ENCODE measurements at regions not wholly inside any gene's neighbourhood (a gene's known extent, or its start where the extent isn't known, plus 50 kb on each side); places are given as distances from the start of the nearest gene placed in this dataset.

DNA sequence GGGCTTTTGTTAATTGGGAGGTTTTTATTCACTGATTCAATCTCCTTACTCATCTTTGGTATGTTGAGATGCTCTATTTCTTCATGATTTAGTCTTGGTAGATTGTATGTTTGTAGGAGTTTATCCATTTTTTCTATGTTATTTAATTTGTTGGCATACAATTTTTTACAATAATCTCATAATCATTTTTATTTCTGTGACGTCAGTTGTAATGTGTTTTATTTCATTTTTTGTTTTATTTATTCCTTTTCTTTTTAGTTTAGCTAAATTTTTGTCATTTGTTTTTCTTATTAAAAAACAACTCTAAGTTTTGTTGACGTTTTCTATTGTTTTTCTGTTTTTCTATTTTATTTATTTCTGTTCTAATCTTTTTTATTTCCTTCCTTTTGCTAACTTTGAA lies 389.8 kb downstream of the HS3ST3B1 start:
- TF ChIP-seq, protein P1, sequence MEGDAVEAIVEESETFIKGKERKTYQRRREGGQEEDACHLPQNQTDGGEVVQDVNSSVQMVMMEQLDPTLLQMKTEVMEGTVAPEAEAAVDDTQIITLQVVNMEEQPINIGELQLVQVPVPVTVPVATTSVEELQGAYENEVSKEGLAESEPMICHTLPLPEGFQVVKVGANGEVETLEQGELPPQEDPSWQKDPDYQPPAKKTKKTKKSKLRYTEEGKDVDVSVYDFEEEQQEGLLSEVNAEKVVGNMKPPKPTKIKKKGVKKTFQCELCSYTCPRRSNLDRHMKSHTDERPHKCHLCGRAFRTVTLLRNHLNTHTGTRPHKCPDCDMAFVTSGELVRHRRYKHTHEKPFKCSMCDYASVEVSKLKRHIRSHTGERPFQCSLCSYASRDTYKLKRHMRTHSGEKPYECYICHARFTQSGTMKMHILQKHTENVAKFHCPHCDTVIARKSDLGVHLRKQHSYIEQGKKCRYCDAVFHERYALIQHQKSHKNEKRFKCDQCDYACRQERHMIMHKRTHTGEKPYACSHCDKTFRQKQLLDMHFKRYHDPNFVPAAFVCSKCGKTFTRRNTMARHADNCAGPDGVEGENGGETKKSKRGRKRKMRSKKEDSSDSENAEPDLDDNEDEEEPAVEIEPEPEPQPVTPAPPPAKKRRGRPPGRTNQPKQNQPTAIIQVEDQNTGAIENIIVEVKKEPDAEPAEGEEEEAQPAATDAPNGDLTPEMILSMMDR (IDR thresholded peaks at IDR 0.05; ENCODE audit: low read depth, low read length), result no peak
- TF ChIP-seq EZH2phosphoT487 (IDR thresholded peaks at IDR 0.05; ENCODE audit: low read depth), result no peak
